HG02588 (cell line): ENCODE measurements at regions not wholly inside any gene's neighbourhood (a gene's known extent, or its start where the extent isn't known, plus 50 kb on each side); places are given as distances from the start of the nearest gene placed in this dataset.
"Not testable (repeated sequence)": the region's sequence is repeated elsewhere in the genome, so short reads cannot be mapped to it uniquely, and the experiment has no call there.

Experiments
- ATAC-seq: cut with Tn5 transposase; IDR thresholded peaks from one replicate; pipeline ENCODE4 v1.9.1; 2021; ENCODE audit warnings: mild to moderate bottlenecking, moderate library complexity; ENCODE audit not compliant: unreplicated experiment

- no peak for ATAC-seq
Observed at GRCh38 chr1:235059221-235059620, 69.4 kb downstream of the TOMM20 start.

GRCh38 chr1:235058695-235059094, 69.9 kb downstream of the TOMM20 start:
- no peak for ATAC-seq

GRCh38 chr1:235057385-235058306, 71.0 kb downstream of the TOMM20 start:
- ATAC-seq, result no peak

- no peak for ATAC-seq
Observed at GRCh38 chr1:235056937-235057336, 71.7 kb downstream of the TOMM20 start.

GRCh38 chr1:235054936-235055335, 73.7 kb downstream of the TOMM20 start:
- ATAC-seq, result no peak

- no peak for ATAC-seq
Observed at GRCh38 chr1:235054466-235054865, 74.2 kb downstream of the TOMM20 start.

- ATAC-seq, result no peak
Observed at GRCh38 chr1:235052067-235053008, 76.3 kb downstream of the TOMM20 start.

GRCh38 chr1:235051521-235051920, 77.1 kb downstream of the TOMM20 start:
- ATAC-seq, result no peak

GRCh38 chr1:235050911-235051360, 77.7 kb downstream of the TOMM20 start:
- no peak for ATAC-seq

GRCh38 chr1:235049716-235050378, 78.8 kb downstream of the TOMM20 start:
- ATAC-seq, result not testable (repeated sequence)

GRCh38 chr1:235049217-235049616, 79.4 kb downstream of the TOMM20 start:
- no peak for ATAC-seq

- no peak for ATAC-seq
Observed at GRCh38 chr1:235047331-235047871, 81.2 kb downstream of the TOMM20 start.

GRCh38 chr1:235045921-235046601, 82.6 kb downstream of the TOMM20 start:
- no peak for ATAC-seq

- no peak for ATAC-seq
Observed at GRCh38 chr1:235045034-235045690, 83.5 kb downstream of the TOMM20 start.

- ATAC-seq, result no peak
Observed at GRCh38 chr1:235043234-235043633, 85.4 kb downstream of the TOMM20 start.

GRCh38 chr1:235038701-235039100, 89.9 kb downstream of the TOMM20 start:
- ATAC-seq, result no peak

- no peak for ATAC-seq
Observed at GRCh38 chr1:235035928-235036327, 92.7 kb downstream of the TOMM20 start.

- no peak for ATAC-seq
Observed at GRCh38 chr1:235030919-235031596, 97.6 kb downstream of the TOMM20 start.

GRCh38 chr1:235027862-235028250, 100.8 kb downstream of the TOMM20 start:
- ATAC-seq, result no peak
